NB4 (cell line): ENCODE measurements at regions not wholly inside any gene's neighbourhood (a gene's known extent, or its start where the extent isn't known, plus 50 kb on each side); places are given as distances from the start of the nearest gene placed in this dataset.

Experiments
- MYC ChIP-seq: IDR thresholded peaks from 2 replicates; pipeline ENCODE4 v1.6.1; 2011; ENCODE audit warnings: low read depth, low read length
- POLR2A ChIP-seq: IDR thresholded peaks from 2 replicates; pipeline ENCODE4 v1.6.1; 2011; ENCODE audit warnings: mild to moderate bottlenecking; ENCODE audit not compliant: insufficient read length; ENCODE audit errors: extremely low read depth
- TF ChIP-seq, protein P1 (sequence below): IDR thresholded peaks from one replicate; pipeline ENCODE4 v1.5.1; 2012; ENCODE audit warnings: low read depth, low read length
- TF ChIP-seq, protein P2 (sequence below): IDR thresholded peaks from 2 replicates; pipeline ENCODE4 v1.6.1; 2011; ENCODE audit warnings: low read depth, low read length

DNA sequence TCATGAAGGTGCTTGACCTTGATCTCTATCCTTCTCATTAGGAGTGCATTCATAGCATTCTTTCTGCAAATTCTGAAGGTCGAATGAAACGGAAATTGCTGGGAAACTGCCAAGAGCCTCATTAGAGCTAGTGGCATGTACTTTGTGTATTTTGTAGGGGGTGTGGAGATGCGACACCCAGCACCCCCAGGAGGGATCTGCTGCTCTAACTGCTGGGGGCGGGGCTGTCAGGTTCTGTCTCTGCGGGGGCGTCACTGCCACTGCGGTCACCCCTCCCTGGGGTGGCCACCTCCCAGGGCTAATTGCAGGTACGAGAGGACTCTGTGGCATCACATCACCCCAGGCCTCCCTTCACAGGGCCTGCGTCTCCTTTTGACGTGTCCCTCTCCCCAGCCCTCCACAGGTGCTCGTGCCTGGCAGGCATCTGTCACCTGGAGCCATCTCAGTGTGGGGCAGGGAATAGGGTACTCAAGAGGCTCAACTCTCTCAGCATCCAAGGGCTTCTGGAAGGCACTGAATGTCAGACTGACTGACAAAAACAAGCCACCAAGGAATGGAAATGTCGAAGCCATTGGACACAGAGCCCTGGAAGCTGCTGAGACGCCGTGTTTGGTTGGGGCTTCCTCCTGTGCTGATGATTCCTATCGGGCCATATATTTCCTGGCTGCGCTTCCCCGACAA lies 151.1 kb downstream of the ACTR3B start:
- TF ChIP-seq POLR2A (no peak), MYC (no peak)
- TF ChIP-seq, protein P1, sequence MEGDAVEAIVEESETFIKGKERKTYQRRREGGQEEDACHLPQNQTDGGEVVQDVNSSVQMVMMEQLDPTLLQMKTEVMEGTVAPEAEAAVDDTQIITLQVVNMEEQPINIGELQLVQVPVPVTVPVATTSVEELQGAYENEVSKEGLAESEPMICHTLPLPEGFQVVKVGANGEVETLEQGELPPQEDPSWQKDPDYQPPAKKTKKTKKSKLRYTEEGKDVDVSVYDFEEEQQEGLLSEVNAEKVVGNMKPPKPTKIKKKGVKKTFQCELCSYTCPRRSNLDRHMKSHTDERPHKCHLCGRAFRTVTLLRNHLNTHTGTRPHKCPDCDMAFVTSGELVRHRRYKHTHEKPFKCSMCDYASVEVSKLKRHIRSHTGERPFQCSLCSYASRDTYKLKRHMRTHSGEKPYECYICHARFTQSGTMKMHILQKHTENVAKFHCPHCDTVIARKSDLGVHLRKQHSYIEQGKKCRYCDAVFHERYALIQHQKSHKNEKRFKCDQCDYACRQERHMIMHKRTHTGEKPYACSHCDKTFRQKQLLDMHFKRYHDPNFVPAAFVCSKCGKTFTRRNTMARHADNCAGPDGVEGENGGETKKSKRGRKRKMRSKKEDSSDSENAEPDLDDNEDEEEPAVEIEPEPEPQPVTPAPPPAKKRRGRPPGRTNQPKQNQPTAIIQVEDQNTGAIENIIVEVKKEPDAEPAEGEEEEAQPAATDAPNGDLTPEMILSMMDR, result no peak
- TF ChIP-seq, protein P2, sequence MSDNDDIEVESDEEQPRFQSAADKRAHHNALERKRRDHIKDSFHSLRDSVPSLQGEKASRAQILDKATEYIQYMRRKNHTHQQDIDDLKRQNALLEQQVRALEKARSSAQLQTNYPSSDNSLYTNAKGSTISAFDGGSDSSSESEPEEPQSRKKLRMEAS, result no peak
